Heart left ventricle (tissue), 16 donors: ENCODE measurements at regions not wholly inside any gene's neighbourhood (a gene's known extent, or its start where the extent isn't known, plus 50 kb on each side); places are given as distances from the start of the nearest gene placed in this dataset.

Source experiments
- ATAC-seq, 4 donors: fragments of 200-7000 bp; cut with Tn5 transposase; one replicate each; pipeline ENCODE4 v1.9.1; 2020 to 2022; ENCODE audit warnings: moderate library complexity in 4 of 4, mild to moderate bottlenecking in 3 of 4, moderate number of reproducible peaks in 1 of 4
- DNase-seq, 5 donors: peaks; one replicate each; pipeline ENCODE4 v3.0.0-alpha.2; 2020
- H3K27ac ChIP-seq, 12 donors: fragments of 200-600 bp; sonication (generic) in 4 of 12; one replicate each; pipeline versions ENCODE4 v1.5.0 to v1.8.0; 2016 to 2022; ENCODE audit warnings: mild to moderate bottlenecking in 2 of 12
- H3K27me3 ChIP-seq, 9 donors: fragments of 200-600 bp; sonication (generic) in 2 of 9; one replicate each; pipeline versions ENCODE4 v1.5.1 to v1.8.0; 2016 to 2022; ENCODE audit warnings: mild to moderate bottlenecking in 3 of 9
- H3K36me3 ChIP-seq, 9 donors: fragments of 200-600 bp; sonication (generic) in 2 of 9; one replicate each; pipeline versions ENCODE4 v1.5.0 to v1.8.0; 2018 to 2022; ENCODE audit warnings: mild to moderate bottlenecking in 2 of 9
- H3K4me1 ChIP-seq, 12 donors: fragments of 200-600 bp; sonication (generic) in 4 of 12; one replicate each; pipeline versions ENCODE4 v1.5.0 to v1.8.0; 2016 to 2022; ENCODE audit warnings: mild to moderate bottlenecking in 3 of 12
- H3K4me3 ChIP-seq, 12 donors: fragments of 200-600 bp; sonication (generic) in 4 of 12; one replicate each; pipeline versions ENCODE4 v1.5.0 to v1.8.0; 2017 to 2022; ENCODE audit warnings: mild to moderate bottlenecking in 9 of 12, moderate library complexity in 4 of 12
- H3K9me3 ChIP-seq, 12 donors: fragments of 200-600 bp; sonication (generic) in 4 of 12; one replicate each; pipeline versions ENCODE4 v1.5.0 to v1.8.0; 2016 to 2022; ENCODE audit warnings: mild to moderate bottlenecking in 1 of 12
- CTCF ChIP-seq, 12 donors: fragments of 200-600 bp; sonication (generic) in 4 of 12; IDR thresholded peaks; one replicate each; pipeline versions ENCODE4 v1.5.0 to v1.8.0; 2018 to 2022; ENCODE audit warnings: antibody characterized with exemption in 12 of 12, mild to moderate bottlenecking in 5 of 12
- POLR2A ChIP-seq, 2 donors: fragments of 450-650 bp; IDR thresholded peaks; one replicate each; pipeline ENCODE4 v1.6.1; 2017; ENCODE audit warnings: antibody characterized with exemption in 2 of 2, mild to moderate bottlenecking in 2 of 2, moderate library complexity in 2 of 2
- WGBS, 4 donors: extraction: QIAGEN DNeasy Blood & Tissue Kit in 2 of 4; methylation state at CpG; one replicate each; pipeline versions ENCODE4 v1.1.5 to v1.1.7; 2013 to 2018; 5-methylcytosine and 5-hydroxymethylcytosine counted together
- intact Hi-C, 10 donors: fragments of 100-400 bp; cut with DNase I; formaldehyde crosslinking; loops; one replicate each; pipeline versions ENCODE4 v1.11.1 to v1.14.2; 2022
- donor health status: ischemic (EF 13 %, LVEDD 7.1; RV severe dilation, severe dysfunction).
- donor health status: healthy with polysubstance abuse.
- donor health status: DM: no; HTN: yes; CAD: no.
- donor health status: DM: no; HTN: no; CAD: no.
- donor health status: ischemic (EF 25% LVEDD 6.9; RV normal size, moderate dysfunction).
- donor health status: ischemic (EF 25% LVEDD 5.7; RV mildly dilated, moderate dysfunction).
- donor health status: healthy.
- donor health status: DM: yes; HTN: yes; CAD: no.
- donor health status: ischemic (EF 35%, LVEDD 5.7; RV mildly dilated, moderate dysfunction).
- donor health status: nonischemic (EF 11% LVEDD 7.7; RV severe dilation, severe dysfunction).
- donor health status: DM: yes; HTN: yes; CAD: no.
- donor health status: PGD.
- donor health status: ischemic (EF 29% LVEDD 5.4; RV normal size, mild dysfunction).
- donor health status: nonischemic (EF 23%, LVEDD 6.1; RV moderate dilation, normal function).

GRCh38 chr10:23525406-23525805, 86.5 kb downstream of the OTUD1 start:
- H3K27ac ChIP-seq: no peak overlapping the region
- no peaks in the 10 kb centered on the region for H3K4me1 ChIP-seq
- ATAC-seq (peak; percentile 73 to 86 (median 82)), DNase-seq (peak in 3 of 5 donors; percentile 15 to 30 (median 23))
- peak; percentile 35 to 69 (median 52) for TF ChIP-seq CTCF (IDR thresholded peaks at IDR 0.05)
- TF ChIP-seq POLR2A (IDR thresholded peaks at IDR 0.05): no peak
- intact Hi-C loops: loop anchor here in 7 of 10 donors (1.0 to 10.0 kb wide), 9 partner anchors 88 to 371 kb away; partner anchors contain the start of gene OTUD1 (in 1 of the 7)
- no peak overlapping the region for H3K4me3 ChIP-seq
- no peaks in the 10 kb centered on the region for H3K9me3 ChIP-seq
- no peaks in the 10 kb centered on the region for H3K36me3 ChIP-seq
- peaks cover 0 to 3% (median 0%) of the 10 kb centered on the region in 9 donors for H3K27me3 ChIP-seq
- WGBS, 4 donors: 39 to 58% (median 46%) methylated on average over 2 of the region's 2 CpGs

- WGBS, 4 donors: 86 to 96% (median 91%) methylated on average over 2 of the region's 2 CpGs
- ATAC-seq (no peak), DNase-seq (no peak)
- H3K9me3 ChIP-seq: no peaks in the 10 kb centered on the region
- H3K27me3 ChIP-seq: peaks cover 0 to 9% (median 0%) of the 10 kb centered on the region in 9 donors
- no peaks in the 10 kb centered on the region for H3K36me3 ChIP-seq
- TF ChIP-seq CTCF (IDR thresholded peaks at IDR 0.05): no peak
- no peak for TF ChIP-seq POLR2A (IDR thresholded peaks at IDR 0.05)
- H3K27ac ChIP-seq: no peak overlapping the region
- intact Hi-C loops: loop anchor here in 6 of 10 donors (5.0 to 10.0 kb wide), 6 partner anchors 91 to 374 kb away; partner anchors contain the start of gene OTUD1 (in 1 of the 6)
- H3K4me1 ChIP-seq: no peaks in the 10 kb centered on the region
- no peak overlapping the region for H3K4me3 ChIP-seq
Measured at GRCh38 chr10:23528419-23528818, 89.5 kb downstream of the OTUD1 start.

- no peak overlapping the region for H3K4me3 ChIP-seq
- H3K9me3 ChIP-seq: no peaks in the 10 kb centered on the region
Measured at GRCh38 chr10:23529625-23530024, 90.8 kb downstream of the OTUD1 start.

GRCh38 chr10:23530079-23530478, 91.2 kb downstream of the OTUD1 start:
- WGBS, 4 donors: 80 to 86% (median 83%) methylated on average over 2 of the region's 2 CpGs
- intact Hi-C loops: loop anchor here in 5 of 10 donors (2.0 to 10.0 kb wide), 5 partner anchors 165 to 365 kb away; no protein-coding TSS in a partner anchor
- H3K4me3 ChIP-seq: no peak overlapping the region
- ATAC-seq: no peak
- TF ChIP-seq POLR2A (IDR thresholded peaks at IDR 0.05): no peak
- TF ChIP-seq CTCF (IDR thresholded peaks at IDR 0.05): peak in 11 of 12 donors; percentile 21 to 56 (median 49)
- no peak for DNase-seq
- peaks cover 0 to 9% (median 0%) of the 10 kb centered on the region in 9 donors for H3K27me3 ChIP-seq
- no peaks in the 10 kb centered on the region for H3K9me3 ChIP-seq
- no peaks in the 10 kb centered on the region for H3K4me1 ChIP-seq
- H3K36me3 ChIP-seq: no peaks in the 10 kb centered on the region
- no peak overlapping the region for H3K27ac ChIP-seq

More at GRCh38 chr10:23529625-23530024, 90.8 kb downstream of the OTUD1 start:
- TF ChIP-seq POLR2A (IDR thresholded peaks at IDR 0.05) (no peak), CTCF (IDR thresholded peaks at IDR 0.05) (no peak)
- DNase-seq (no peak), ATAC-seq (no peak)
- intact Hi-C loops: loop anchor here in 8 of 10 donors (2.0 to 10.0 kb wide), 10 partner anchors 92 to 375 kb away; partner anchors contain the start of gene OTUD1 (in 1 of the 8)
- WGBS, 4 donors: 73 to 81% (median 76%) methylated on average over 5 of the region's 5 CpGs
- Histone ChIP-seq H3K27ac (no peak overlapping the region), H3K27me3 (peaks cover 0 to 9% (median 0%) of the 10 kb centered on the region in 9 donors), H3K4me1 (no peaks in the 10 kb centered on the region), H3K36me3 (no peaks in the 10 kb centered on the region)
